Esophagus (tissue), 2 donors: ENCODE measurements at regions not wholly inside any gene's neighbourhood (a gene's known extent, or its start where the extent isn't known, plus 50 kb on each side); places are given as distances from the start of the nearest gene placed in this dataset.

Source experiments
- H3K27ac ChIP-seq, 2 donors: one replicate each; pipeline ENCODE4 v1.5.1; 2013; ENCODE audit warnings: low read depth in 2 of 2, mild to moderate bottlenecking in 2 of 2, inconsistent platforms in 1 of 2, low read length in 1 of 2, moderate library complexity in 1 of 2
- H3K27me3 ChIP-seq, 2 donors: one replicate each; pipeline ENCODE4 v1.6.1; 2013; ENCODE audit warnings: low read length in 2 of 2, control low read depth in 1 of 2, mild to moderate bottlenecking in 1 of 2; ENCODE audit not compliant: insufficient read depth in 2 of 2, control insufficient read depth in 1 of 2
- H3K36me3 ChIP-seq, 2 donors: one replicate each; pipeline ENCODE4 v1.6.1; 2013; ENCODE audit warnings: low read length in 1 of 2; ENCODE audit not compliant: control insufficient read depth in 2 of 2, insufficient read depth in 2 of 2
- H3K4me1 ChIP-seq, 2 donors: one replicate each; pipeline ENCODE4 v1.6.1; 2013; ENCODE audit warnings: low read length in 1 of 2; ENCODE audit not compliant: control insufficient read depth in 2 of 2, insufficient read depth in 2 of 2
- H3K4me3 ChIP-seq, 2 donors: one replicate each; pipeline ENCODE4 v1.5.1; 2013; ENCODE audit warnings: low read length in 2 of 2, mild to moderate bottlenecking in 2 of 2, low read depth in 1 of 2, moderate library complexity in 1 of 2
- H3K9me3 ChIP-seq, 2 donors: one replicate each; pipeline ENCODE4 v1.6.1; 2013; ENCODE audit warnings: mild to moderate bottlenecking in 2 of 2, low read depth in 1 of 2, low read length in 1 of 2, moderate library complexity in 1 of 2; ENCODE audit not compliant: control insufficient read depth in 2 of 2, insufficient read depth in 1 of 2
- WGBS, 2 donors: extraction: QIAGEN DNeasy Blood & Tissue Kit; methylation state at CpG; one replicate each; pipeline ENCODE4 v1.1.7; 2013; 5-methylcytosine and 5-hydroxymethylcytosine counted together
- donor health status: healthy with polysubstance abuse.
- donor health status: Bipolar disorder and iron deficiency.

DNA sequence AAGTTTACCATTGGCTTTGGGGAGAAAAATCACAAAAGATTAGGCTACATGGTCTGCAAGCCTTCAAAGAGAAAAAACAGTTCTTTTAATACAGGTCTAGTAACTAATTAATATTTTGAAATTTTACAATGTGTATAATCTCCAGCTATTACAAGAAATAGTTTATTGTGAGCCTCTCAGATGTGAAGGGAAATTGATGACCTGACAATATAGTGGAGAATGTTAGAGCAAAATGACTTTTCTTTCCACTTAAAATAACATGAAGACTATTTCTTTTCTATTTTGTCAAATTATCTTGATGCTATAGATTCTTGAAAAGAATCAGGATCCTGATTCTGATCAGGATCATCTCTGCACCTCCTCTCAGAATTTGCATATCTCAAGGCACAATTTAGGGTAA is 362.3 kb downstream of the PMP22 start:
- H3K4me3 ChIP-seq = no peak overlapping the region
- H3K4me1 ChIP-seq = no peaks in the 10 kb centered on the region
- H3K9me3 ChIP-seq = no peaks in the 10 kb centered on the region
- H3K27me3 ChIP-seq = no peaks in the 10 kb centered on the region
- H3K27ac ChIP-seq = no peak overlapping the region
- no peaks in the 10 kb centered on the region for H3K36me3 ChIP-seq

DNA sequence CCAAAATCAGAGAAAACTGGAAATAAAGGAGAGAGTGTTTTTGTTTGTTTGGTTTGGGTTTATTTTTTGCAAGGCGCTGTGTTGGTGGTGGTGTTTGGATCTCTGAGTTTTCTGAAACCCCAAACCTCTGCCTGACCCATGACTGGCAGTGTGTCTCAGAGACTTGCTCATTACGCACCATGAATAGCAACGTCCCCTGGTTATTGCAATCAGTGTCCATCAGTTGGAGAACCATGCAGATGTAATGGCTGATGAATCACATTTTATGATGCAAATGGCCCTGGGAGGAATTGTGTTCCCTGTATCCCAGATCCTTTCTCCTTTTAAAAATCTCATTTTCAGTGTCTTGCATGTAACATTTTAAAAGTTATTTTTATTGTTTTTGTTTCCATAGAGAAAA is 362.8 kb downstream of the PMP22 start:
- Histone ChIP-seq H3K4me1 (no peaks in the 10 kb centered on the region), H3K27ac (no peak overlapping the region), H3K4me3 (no peak overlapping the region), H3K27me3 (no peaks in the 10 kb centered on the region), H3K36me3 (no peaks in the 10 kb centered on the region), H3K9me3 (no peaks in the 10 kb centered on the region)
- WGBS, 2 donors = 74 to 91% methylated on average over 3 of the region's 3 CpGs

GRCh38 chr17:14901376-14901775 is 363.8 kb downstream of the PMP22 start:
- Histone ChIP-seq H3K4me3 (no peak overlapping the region), H3K4me1 (no peaks in the 10 kb centered on the region), H3K9me3 (no peaks in the 10 kb centered on the region), H3K27me3 (no peaks in the 10 kb centered on the region), H3K36me3 (no peaks in the 10 kb centered on the region), H3K27ac (no peak overlapping the region)
- 68 to 84% methylated on average over 2 of the region's 2 CpGs for WGBS, 2 donors

GRCh38 chr17:14886200-14886739 is 378.9 kb downstream of the PMP22 start:
- Histone ChIP-seq H3K9me3 (peaks cover 9 to 19% of the 10 kb centered on the region in 2 donors), H3K27ac (no peak overlapping the region), H3K4me3 (no peak overlapping the region), H3K36me3 (no peaks in the 10 kb centered on the region), H3K4me1 (no peaks in the 10 kb centered on the region), H3K27me3 (no peaks in the 10 kb centered on the region)
- whole genome bisulfite sequencing, 2 donors = 78 to 82% methylated on average over 2 of the region's 2 CpGs

- peaks cover 7 to 16% of the 10 kb centered on the region in 2 donors for H3K9me3 ChIP-seq
- no peak overlapping the region for H3K4me3 ChIP-seq
- H3K36me3 ChIP-seq = no peaks in the 10 kb centered on the region
- H3K27me3 ChIP-seq = no peaks in the 10 kb centered on the region
- no peak overlapping the region for H3K27ac ChIP-seq
- H3K4me1 ChIP-seq = no peaks in the 10 kb centered on the region
Measured at GRCh38 chr17:14882131-14882530, 383.0 kb downstream of the PMP22 start.

GRCh38 chr17:14875557-14876412 is 389.3 kb downstream of the PMP22 start:
- Histone ChIP-seq H3K36me3 (no peaks in the 10 kb centered on the region), H3K9me3 (no peaks in the 10 kb centered on the region), H3K4me1 (no peaks in the 10 kb centered on the region), H3K27ac (peak overlapping the region; percentile 4 to 68), H3K27me3 (no peaks in the 10 kb centered on the region), H3K4me3 (no peak overlapping the region)
- WGBS, 2 donors = 64 to 67% methylated on average over 5 of the region's 5 CpGs

DNA sequence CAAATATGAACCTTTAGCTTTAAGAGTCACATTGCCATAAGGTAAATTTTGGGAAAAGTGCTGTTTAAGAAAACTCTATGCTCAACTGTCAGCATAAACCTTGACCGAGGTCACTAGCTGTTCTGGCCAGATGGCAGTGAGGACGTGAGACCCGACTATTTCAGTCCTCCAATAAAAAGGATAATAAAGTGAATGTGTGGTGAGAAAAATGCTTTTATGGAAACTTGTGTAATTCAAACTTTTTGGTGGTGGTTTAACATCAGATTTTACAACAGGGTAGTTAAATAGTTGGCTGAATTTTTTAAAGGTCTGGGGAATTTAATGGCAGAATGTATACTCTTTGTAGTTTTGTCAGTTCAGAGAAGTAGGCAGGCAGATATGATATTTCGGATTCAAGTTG is 391.1 kb downstream of the PMP22 start:
- no peaks in the 10 kb centered on the region for H3K4me1 ChIP-seq
- H3K27me3 ChIP-seq = no peaks in the 10 kb centered on the region
- WGBS, 2 donors = 85 to 90% methylated on average over 4 of the region's 4 CpGs
- H3K4me3 ChIP-seq = no peak overlapping the region
- no peaks in the 10 kb centered on the region for H3K36me3 ChIP-seq
- H3K9me3 ChIP-seq = no peaks in the 10 kb centered on the region
- H3K27ac ChIP-seq = no peak overlapping the region

GRCh38 chr17:14873540-14873939 is 391.6 kb downstream of the PMP22 start:
- Histone ChIP-seq H3K27me3 (no peaks in the 10 kb centered on the region), H3K36me3 (no peaks in the 10 kb centered on the region), H3K4me3 (no peak overlapping the region), H3K27ac (no peak overlapping the region), H3K9me3 (no peaks in the 10 kb centered on the region), H3K4me1 (no peaks in the 10 kb centered on the region)
- 86 to 92% methylated on average over 3 of the region's 3 CpGs for WGBS, 2 donors

DNA sequence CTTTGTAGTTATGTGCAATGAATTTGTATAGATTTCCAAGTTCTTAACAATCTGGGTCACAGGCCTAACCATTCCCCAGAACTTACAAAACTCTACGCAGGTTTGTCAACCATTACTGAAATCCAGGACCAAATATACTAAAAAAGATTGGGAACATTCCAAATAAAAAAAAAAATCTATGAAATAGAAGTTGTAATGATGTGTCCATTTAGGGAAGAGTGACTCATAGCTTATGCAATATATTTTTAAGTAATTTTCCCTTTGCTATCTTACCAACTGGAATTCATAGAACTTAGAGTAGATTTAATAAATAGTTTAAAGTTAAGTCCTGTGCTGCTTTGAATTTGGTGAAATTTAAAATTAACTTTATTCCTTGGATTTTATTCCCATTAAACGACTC is 393.2 kb downstream of the PMP22 start:
- WGBS, 2 donors = 53 to 72% methylated on average over 2 of the region's 2 CpGs
- no peaks in the 10 kb centered on the region for H3K9me3 ChIP-seq
- H3K4me3 ChIP-seq = no peak overlapping the region
- H3K27ac ChIP-seq = no peak overlapping the region
- H3K4me1 ChIP-seq = no peaks in the 10 kb centered on the region
- no peaks in the 10 kb centered on the region for H3K36me3 ChIP-seq
- H3K27me3 ChIP-seq = no peaks in the 10 kb centered on the region

- 88 to 89% methylated on average over 7 of the region's 7 CpGs for WGBS, 2 donors
- Histone ChIP-seq H3K9me3 (no peaks in the 10 kb centered on the region), H3K27ac (no peak overlapping the region), H3K4me3 (no peak overlapping the region), H3K36me3 (no peaks in the 10 kb centered on the region), H3K27me3 (no peaks in the 10 kb centered on the region), H3K4me1 (no peaks in the 10 kb centered on the region)
Measured at GRCh38 chr17:14866266-14866665, 398.9 kb downstream of the PMP22 start.
